Esophagus squamous epithelium (tissue), 5 donors: ENCODE measurements at regions not wholly inside any gene's neighbourhood (a gene's known extent, or its start where the extent isn't known, plus 50 kb on each side); places are given as distances from the start of the nearest gene placed in this dataset.

ENCODE experiments used
- DNase-seq: peaks from one replicate; lab custom pipeline; 2025; lab: John Stamatoyannopoulos, UW
- H3K27ac ChIP-seq, 4 donors: fragments of 200-600 bp; sonication (generic); one replicate each; pipeline ENCODE4 v1.5.1; 2016 to 2019; ENCODE audit warnings: mild to moderate bottlenecking in 1 of 4
- H3K27me3 ChIP-seq, 4 donors: fragments of 200-600 bp; sonication (generic); 1 replicate in 3 of 4; 2 replicates in 1 of 4; pipeline versions ENCODE4 v1.5.1 to v1.6.0; 2017 to 2021; ENCODE audit warnings: antibody characterized with exemption in 1 of 4
- H3K36me3 ChIP-seq, 3 donors: fragments of 200-600 bp; sonication (generic); one replicate each; pipeline ENCODE4 v1.5.1; 2016 to 2019
- H3K4me1 ChIP-seq, 3 donors: fragments of 200-600 bp; sonication (generic); one replicate each; pipeline ENCODE4 v1.5.1; 2017 to 2019
- H3K4me3 ChIP-seq, 4 donors: fragments of 200-600 bp; sonication (generic); 1 replicate in 3 of 4; 2 replicates in 1 of 4; pipeline ENCODE4 v1.5.1; 2016 to 2019; ENCODE audit warnings: mild to moderate bottlenecking in 2 of 4, moderate library complexity in 1 of 4
- H3K9me3 ChIP-seq, 3 donors: fragments of 200-600 bp; sonication (generic); one replicate each; pipeline ENCODE4 v1.5.1; 2016 to 2019
- POLR2A ChIP-seq, 4 donors: fragments of 450-650 bp; IDR thresholded peaks; one replicate each; pipeline ENCODE4 v1.6.1; 2017; ENCODE audit warnings: antibody characterized with exemption in 4 of 4, mild to moderate bottlenecking in 4 of 4, moderate library complexity in 3 of 4
- WGBS, 2 donors: methylation state at CpG; one replicate each; pipeline ENCODE4 v1.1.5; 2018; 5-methylcytosine and 5-hydroxymethylcytosine counted together
- intact Hi-C: fragments of 100-400 bp; cut with DNase I; formaldehyde crosslinking; loops from one replicate; pipeline ENCODE4 v1.15.0; 2022
- TF ChIP-seq, protein P1 (sequence below), 6 experiments: fragments of 450-650 bp in 4 of 6; fragments of 200-600 bp in 2 of 6; sonication (generic) in 2 of 6; IDR thresholded peaks; one replicate each; pipeline ENCODE4 v1.5.1; 2016 to 2019; ENCODE audit warnings: antibody characterized with exemption in 6 of 6, mild to moderate bottlenecking in 4 of 6, moderate library complexity in 4 of 6
- donor health status: DM: yes; HTN: yes; CAD: no.

DNA sequence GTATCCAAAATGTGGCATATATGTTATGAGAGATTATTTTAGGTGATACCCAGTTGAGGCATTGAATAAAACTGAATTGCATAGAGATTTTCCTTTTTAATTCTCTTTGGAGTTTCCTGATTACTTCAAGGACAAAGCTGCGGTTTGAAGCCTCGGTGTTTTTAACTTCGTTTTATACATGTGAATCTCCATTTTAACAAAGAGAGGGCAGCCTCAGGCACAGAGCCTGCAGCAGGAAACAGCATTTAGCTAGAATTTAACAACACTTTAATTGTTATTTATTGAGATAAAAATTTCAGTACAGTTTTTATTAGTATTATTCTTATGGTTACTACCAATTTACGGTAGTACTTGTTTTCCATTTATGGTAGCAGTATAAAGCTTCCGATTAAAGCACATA, 114.0 kb downstream of the KIF4B start:
- intact Hi-C loops = no loop called here
- 88 to 93% methylated on average over 5 of the region's 5 CpGs for WGBS, 2 donors
- TF ChIP-seq POLR2A (IDR thresholded peaks at IDR 0.05) = no peak
- TF ChIP-seq, protein P1, sequence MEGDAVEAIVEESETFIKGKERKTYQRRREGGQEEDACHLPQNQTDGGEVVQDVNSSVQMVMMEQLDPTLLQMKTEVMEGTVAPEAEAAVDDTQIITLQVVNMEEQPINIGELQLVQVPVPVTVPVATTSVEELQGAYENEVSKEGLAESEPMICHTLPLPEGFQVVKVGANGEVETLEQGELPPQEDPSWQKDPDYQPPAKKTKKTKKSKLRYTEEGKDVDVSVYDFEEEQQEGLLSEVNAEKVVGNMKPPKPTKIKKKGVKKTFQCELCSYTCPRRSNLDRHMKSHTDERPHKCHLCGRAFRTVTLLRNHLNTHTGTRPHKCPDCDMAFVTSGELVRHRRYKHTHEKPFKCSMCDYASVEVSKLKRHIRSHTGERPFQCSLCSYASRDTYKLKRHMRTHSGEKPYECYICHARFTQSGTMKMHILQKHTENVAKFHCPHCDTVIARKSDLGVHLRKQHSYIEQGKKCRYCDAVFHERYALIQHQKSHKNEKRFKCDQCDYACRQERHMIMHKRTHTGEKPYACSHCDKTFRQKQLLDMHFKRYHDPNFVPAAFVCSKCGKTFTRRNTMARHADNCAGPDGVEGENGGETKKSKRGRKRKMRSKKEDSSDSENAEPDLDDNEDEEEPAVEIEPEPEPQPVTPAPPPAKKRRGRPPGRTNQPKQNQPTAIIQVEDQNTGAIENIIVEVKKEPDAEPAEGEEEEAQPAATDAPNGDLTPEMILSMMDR (IDR thresholded peaks at IDR 0.05) = no peak

DNA sequence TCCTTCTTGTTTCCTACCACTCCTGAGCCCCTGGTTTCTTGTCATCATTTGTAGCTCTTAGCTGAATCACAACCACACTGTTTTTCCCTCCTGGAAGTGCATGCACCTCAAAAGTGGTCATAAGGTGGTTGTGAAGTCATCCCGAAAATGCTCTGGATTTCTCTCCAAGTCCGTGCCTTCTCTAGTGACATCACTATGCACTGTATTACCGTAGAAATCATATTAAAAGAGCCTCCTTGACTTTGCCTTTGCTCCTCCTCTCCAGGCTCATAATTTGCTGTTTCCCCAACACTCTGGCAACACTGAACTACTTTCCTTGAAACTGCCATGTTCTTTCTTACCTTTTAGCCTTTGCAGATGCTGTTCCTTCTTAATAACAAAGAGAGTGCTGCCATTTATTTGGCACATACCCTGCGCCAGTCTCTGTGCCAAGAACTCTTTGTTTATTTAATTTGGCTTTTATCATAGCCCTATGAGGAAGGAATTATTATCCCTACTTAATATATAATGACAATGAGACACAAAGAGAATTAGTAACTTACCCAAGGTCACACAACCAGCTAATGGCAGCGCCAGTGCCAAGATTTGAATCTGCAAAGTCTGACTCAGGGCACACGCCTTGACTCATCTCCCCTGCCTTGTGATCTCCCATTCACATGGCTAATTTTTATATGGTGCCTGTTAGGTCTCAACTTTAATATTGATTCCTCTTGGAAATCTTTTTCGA, 115.4 kb downstream of the KIF4B start:
- H3K9me3 ChIP-seq = no peaks in the 10 kb centered on the region
- no peak overlapping the region for H3K27ac ChIP-seq
- no peak for DNase-seq
- TF ChIP-seq, protein P1 (IDR thresholded peaks at IDR 0.05) = no peak
- no peak for TF ChIP-seq POLR2A (IDR thresholded peaks at IDR 0.05)
- H3K4me1 ChIP-seq = peaks cover 0 to 14% (median 0%) of the 10 kb centered on the region in 3 donors
- peaks cover 0 to 31% (median 0%) of the 10 kb centered on the region in 4 donors for H3K27me3 ChIP-seq
- 53 to 59% methylated on average over 7 of the region's 7 CpGs for WGBS, 2 donors
- no peak overlapping the region for H3K4me3 ChIP-seq
- intact Hi-C loops = no loop called here
- H3K36me3 ChIP-seq = no peaks in the 10 kb centered on the region

More for the DNA sequence above, 114.0 kb downstream of the KIF4B start:
- Histone ChIP-seq H3K4me3 (no peak overlapping the region), H3K9me3 (no peaks in the 10 kb centered on the region), H3K36me3 (no peaks in the 10 kb centered on the region), H3K27me3 (peaks cover 0 to 30% (median 0%) of the 10 kb centered on the region in 4 donors), H3K4me1 (peaks cover 0 to 14% (median 0%) of the 10 kb centered on the region in 3 donors), H3K27ac (no peak overlapping the region)
- DNase-seq = no peak

DNA sequence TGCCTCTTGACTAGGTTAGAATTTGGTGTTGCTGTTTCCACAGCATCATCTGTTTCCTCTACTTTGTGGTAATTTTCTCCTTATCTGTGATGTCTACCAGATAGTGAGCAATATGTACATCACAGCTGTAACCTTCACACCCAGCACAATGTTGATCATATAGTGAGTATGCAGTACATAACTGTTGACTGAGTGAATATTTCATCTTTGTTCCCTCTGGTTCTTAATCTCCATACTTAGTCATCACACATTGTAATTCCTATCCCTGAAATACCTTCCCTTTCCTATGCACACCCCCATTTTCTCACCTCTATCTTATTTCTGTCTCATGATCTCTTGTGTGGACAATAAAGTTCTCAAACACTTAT, 115.9 kb downstream of the KIF4B start:
- Histone ChIP-seq H3K4me3 (no peak overlapping the region), H3K27ac (no peak overlapping the region), H3K4me1 (peaks cover 0 to 14% (median 0%) of the 10 kb centered on the region in 3 donors), H3K9me3 (no peaks in the 10 kb centered on the region), H3K27me3 (peaks cover 0 to 31% (median 0%) of the 10 kb centered on the region in 4 donors), H3K36me3 (no peaks in the 10 kb centered on the region)
- intact Hi-C loops = no loop called here
- TF ChIP-seq, protein P1 (IDR thresholded peaks at IDR 0.05) = no peak
- no peak for TF ChIP-seq POLR2A (IDR thresholded peaks at IDR 0.05)
- DNase-seq = no peak

DNA sequence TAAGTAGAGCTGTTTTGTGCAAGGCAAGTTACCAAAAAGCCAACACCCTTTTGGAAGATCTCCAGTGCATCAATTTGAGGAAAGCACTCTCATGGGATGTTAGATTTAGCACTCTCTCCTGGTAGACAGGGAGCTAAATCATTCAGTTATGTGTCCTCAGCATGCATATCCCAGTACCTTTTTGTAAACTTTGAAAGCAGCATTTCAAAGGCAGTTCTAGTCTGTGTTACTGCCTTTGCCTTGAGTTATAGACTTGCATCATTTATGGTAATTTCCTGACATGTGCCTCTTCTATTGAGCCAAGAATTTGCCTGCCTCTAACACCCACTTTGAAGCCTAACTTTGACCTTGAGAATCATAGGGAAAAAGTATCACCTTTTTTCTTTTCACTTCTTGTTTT, 120.6 kb downstream of the KIF4B start:
- Histone ChIP-seq H3K4me1 (peaks cover 0 to 14% (median 0%) of the 10 kb centered on the region in 3 donors), H3K27me3 (peaks cover 0 to 27% (median 0%) of the 10 kb centered on the region in 4 donors), H3K36me3 (no peaks in the 10 kb centered on the region), H3K9me3 (no peaks in the 10 kb centered on the region), H3K4me3 (no peak overlapping the region), H3K27ac (no peak overlapping the region)
- no peak for DNase-seq
- intact Hi-C loops = no loop called here
- TF ChIP-seq POLR2A (IDR thresholded peaks at IDR 0.05) = no peak
- TF ChIP-seq, protein P1 (IDR thresholded peaks at IDR 0.05) = no peak

DNA sequence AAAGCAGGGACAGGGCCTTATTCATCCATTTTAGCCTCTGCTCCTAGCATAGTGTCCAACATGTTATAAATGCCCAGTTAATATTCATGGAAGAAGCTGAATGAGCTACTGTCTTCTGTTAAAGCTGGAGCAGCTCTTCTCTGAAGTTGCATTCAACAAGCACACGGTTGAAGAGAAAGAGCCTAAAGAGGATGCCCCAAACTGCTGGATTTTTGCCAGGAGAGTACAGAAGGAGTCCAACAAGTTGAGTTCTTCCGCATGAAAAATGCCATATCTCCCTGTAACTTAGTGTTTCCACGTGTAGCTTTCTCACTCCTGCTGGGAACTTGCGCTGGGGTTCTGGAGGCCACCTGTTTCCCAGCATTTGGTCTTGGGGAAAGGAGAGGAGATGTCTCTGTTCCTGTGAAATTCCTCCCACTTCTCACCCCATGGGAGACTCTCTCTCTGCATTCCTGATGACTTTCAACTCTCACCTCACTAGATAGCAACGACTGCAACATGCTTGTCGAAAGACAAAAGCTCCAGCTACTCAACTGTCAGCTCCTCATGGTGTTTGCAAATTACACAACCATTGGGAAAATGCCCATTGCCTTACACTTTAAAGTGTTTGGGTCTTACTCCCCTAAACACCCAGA, 122.8 kb downstream of the KIF4B start:
- Histone ChIP-seq H3K27ac (no peak overlapping the region), H3K4me1 (peaks cover 0 to 13% (median 0%) of the 10 kb centered on the region in 3 donors), H3K27me3 (peaks cover 0 to 27% (median 0%) of the 10 kb centered on the region in 4 donors), H3K36me3 (no peaks in the 10 kb centered on the region), H3K4me3 (no peak overlapping the region), H3K9me3 (no peaks in the 10 kb centered on the region)
- no peak for DNase-seq
- intact Hi-C loops = no loop called here
- WGBS, 2 donors = 39 to 51% methylated on average over 5 to 6 of the region's 6 CpGs
- TF ChIP-seq POLR2A (IDR thresholded peaks at IDR 0.05) = no peak
- TF ChIP-seq, protein P1 (IDR thresholded peaks at IDR 0.05) = no peak
